Epithelial cell of esophagus (primary cell): ENCODE measurements at regions not wholly inside any gene's neighbourhood (a gene's known extent, or its start where the extent isn't known, plus 50 kb on each side); places are given as distances from the start of the nearest gene placed in this dataset.

Experiments used
- DNase-seq: peaks from one replicate; pipeline ENCODE4 v3.0.0; 2010; ENCODE audit warnings: low read depth
- H3K4me3 ChIP-seq: 2 replicates; pipeline ENCODE4 v1.5.1; 2011; ENCODE audit warnings: mild to moderate bottlenecking, low read length, control low read depth
- TF ChIP-seq, protein P1 (sequence below): IDR thresholded peaks from 2 replicates; pipeline ENCODE4 v1.5.1; 2011; ENCODE audit warnings: low read depth, mild to moderate bottlenecking, low read length, control low read depth, inconsistent platforms; ENCODE audit not compliant: insufficient read depth; ENCODE audit errors: missing control alignments

DNA sequence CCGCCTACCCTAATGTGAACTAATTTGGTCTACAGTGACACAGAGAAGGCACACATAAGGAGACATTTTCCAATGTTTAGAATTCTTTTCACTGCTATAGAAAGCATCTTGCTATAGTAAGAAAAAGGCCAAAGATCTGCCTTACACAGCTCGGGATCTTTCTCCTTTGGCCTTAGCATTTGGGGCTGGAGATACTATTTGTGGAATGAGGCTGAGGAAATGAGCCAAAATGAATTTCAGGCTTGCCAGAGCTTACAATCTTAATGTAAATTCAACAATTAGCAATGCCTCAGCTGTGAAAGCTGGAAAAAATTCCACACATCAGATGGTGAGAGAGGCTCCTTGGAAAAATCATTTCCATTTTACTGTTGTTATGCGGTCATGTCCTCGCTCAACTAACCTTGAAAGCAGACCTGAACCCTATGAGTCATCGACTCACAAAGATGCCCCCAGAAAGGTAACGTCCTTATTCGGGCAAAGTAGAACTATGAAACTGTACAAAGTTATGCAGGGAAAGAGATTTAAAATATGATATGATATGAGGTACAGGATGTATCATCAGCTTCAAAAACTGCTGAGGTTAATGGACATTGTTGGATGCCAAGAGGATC lies 324.5 kb upstream of the NBEA start:
- H3K4me3 ChIP-seq, result no peak overlapping the region
- DNase-seq, result no peak
- TF ChIP-seq, protein P1, sequence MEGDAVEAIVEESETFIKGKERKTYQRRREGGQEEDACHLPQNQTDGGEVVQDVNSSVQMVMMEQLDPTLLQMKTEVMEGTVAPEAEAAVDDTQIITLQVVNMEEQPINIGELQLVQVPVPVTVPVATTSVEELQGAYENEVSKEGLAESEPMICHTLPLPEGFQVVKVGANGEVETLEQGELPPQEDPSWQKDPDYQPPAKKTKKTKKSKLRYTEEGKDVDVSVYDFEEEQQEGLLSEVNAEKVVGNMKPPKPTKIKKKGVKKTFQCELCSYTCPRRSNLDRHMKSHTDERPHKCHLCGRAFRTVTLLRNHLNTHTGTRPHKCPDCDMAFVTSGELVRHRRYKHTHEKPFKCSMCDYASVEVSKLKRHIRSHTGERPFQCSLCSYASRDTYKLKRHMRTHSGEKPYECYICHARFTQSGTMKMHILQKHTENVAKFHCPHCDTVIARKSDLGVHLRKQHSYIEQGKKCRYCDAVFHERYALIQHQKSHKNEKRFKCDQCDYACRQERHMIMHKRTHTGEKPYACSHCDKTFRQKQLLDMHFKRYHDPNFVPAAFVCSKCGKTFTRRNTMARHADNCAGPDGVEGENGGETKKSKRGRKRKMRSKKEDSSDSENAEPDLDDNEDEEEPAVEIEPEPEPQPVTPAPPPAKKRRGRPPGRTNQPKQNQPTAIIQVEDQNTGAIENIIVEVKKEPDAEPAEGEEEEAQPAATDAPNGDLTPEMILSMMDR, result no peak

DNA sequence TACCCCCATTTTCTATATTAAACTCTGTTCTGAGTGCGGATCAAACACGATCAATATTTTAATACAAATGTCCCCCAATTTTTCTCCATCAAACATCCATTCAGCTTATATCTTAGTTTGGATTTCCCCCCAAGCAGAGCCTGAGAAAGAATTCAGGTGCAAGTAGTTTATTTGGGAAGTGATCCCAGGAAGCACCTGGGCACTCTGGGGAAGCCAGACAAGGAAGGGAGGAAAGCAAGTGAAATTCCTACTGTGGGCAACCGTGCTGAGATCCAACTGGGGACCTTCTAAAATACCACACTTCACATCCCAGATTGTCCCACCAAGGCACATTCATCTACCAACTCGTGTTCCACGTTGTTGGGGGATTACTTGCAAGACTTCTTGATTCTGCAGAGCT lies 323.4 kb upstream of the NBEA start:
- TF ChIP-seq, protein P1, result no peak
- H3K4me3 ChIP-seq, result no peak overlapping the region
- DNase-seq, result no peak

DNA sequence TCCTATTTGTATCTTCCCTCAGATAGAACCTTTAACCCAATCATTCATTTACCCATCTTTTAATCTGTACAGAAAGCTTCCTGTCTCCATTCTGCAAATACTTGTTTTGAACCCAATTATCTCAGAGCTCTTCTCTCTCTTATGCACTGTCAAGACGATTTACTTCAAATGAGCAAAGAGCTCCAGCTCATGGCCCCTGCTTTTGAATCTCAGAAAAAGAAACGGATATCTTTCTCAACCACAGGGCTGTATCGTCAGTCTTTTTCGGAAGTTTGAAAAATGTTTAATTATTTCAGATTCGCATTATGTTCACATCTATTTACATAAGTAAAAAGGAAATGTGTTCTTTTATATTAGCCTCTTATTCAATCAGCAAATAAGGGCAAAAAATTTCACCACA lies 322.7 kb upstream of the NBEA start:
- TF ChIP-seq, protein P1, result no peak

DNA sequence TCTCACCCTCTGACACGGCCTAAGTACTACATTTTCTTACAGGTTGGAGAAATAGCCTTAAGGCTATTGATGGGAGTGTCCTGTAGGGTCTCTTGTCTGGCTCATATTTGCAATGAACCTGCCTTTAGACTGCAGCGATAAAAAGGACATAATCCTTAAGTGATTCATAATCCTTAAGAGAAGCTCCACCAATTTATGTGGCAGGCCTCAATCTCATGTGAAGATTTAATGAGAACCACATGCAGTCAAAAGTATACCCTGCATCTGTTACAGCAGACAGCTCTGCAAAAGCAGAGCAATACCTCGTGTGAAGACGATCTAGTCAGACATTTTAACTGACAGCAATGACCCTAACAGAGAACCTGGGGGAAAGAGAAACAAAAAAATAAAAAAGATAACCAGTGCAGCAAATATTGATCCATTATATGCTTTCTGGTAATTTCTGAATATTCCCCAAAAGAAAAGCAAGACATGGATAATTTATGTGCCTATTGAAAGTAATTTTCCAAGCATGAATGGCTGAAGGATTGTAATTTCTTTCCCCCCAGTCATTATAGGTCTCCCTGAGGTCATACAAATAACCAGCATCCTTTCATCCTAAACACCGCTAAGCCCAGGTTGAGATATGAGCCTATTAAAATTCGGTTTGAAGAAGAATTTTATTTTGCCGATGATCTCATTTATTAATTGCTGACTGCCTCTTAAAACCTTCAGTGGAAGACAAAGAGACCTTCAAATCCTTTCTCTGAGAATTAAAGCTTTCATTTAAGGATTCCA lies 321.8 kb upstream of the NBEA start:
- TF ChIP-seq, protein P1, result no peak
- DNase-seq, result no peak

More for the DNA sequence above, 322.7 kb upstream of the NBEA start:
- DNase-seq, result no peak
- H3K4me3 ChIP-seq, result no peak overlapping the region

DNA sequence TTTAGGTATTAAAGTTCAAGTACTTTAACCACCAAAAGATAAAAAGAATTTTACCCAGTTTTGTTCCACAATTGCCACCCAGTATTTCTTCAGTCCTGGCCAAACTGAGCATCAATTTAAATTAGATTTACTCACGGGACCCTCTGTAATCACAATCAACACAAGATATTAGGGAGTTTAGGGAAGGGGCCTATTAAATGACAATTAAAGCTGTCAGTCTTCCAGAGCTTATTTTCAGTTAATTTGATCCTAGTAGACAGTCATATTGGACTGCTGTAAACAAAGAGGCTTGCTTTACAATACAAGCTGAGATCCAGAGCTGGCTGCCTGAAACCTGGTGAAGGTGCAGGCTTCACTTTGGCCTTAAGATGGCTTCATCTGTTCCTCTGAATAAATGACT lies 321.2 kb upstream of the NBEA start:
- no peak overlapping the region for H3K4me3 ChIP-seq
- TF ChIP-seq, protein P1, result no peak
- no peak for DNase-seq

More for the DNA sequence above, 321.8 kb upstream of the NBEA start:
- no peak overlapping the region for H3K4me3 ChIP-seq

DNA sequence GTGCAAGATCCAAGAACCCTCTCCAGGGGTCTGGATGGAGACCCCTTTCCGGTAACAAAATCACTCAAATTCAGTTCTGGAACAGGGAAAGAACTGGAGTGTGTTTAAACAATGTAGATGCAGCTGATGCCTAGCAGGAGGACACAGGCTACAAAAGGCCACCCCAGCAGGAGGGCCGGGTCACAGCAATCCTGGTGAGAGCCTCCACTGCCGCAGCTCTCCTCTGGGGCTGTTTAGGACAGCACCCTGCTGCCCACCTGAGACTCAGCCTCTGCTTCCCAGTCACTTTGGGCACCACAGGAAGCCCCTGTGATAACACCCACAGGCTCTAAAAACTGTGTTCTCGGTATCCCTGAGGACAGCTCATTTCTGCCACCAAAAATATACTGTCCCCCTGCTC lies 318.7 kb upstream of the NBEA start:
- no peak overlapping the region for H3K4me3 ChIP-seq
- no peak for DNase-seq
- TF ChIP-seq, protein P1, result no peak
